HG02981 (cell line): ENCODE measurements at regions not wholly inside any gene's neighbourhood (a gene's known extent, or its start where the extent isn't known, plus 50 kb on each side); places are given as distances from the start of the nearest gene placed in this dataset.

Experiments used
- ATAC-seq: cut with Tn5 transposase; IDR thresholded peaks from one replicate; pipeline ENCODE4 v1.9.1; 2021; ENCODE audit warnings: mild to moderate bottlenecking, moderate library complexity; ENCODE audit not compliant: unreplicated experiment

DNA sequence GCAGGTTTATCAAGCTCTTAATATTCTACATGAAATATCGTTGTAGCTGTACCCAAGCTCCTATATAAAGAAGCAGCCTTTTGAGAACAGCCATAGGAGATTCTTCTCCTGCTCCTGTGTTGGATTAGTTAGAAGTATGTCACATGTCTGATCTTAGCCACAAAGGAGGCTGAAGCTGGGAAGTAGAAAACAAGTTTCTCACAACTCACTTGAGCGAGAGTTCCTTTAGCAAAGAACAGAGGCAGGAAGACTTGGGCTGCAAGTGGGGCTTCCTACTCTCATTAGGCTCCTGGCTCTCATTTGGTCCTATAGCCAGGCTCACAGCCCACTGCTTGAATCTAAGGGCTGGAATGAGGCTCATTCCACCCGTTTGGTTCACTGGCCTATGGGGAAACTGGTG, 281.9 kb downstream of the BTG1 start:
- ATAC-seq = no peak

- no peak for ATAC-seq
Observed at GRCh38 chr12:91861554-91861953, 284.1 kb downstream of the BTG1 start.

- ATAC-seq = no peak
Observed at GRCh38 chr12:91859347-91859746, 286.3 kb downstream of the BTG1 start.

- ATAC-seq = no peak
Observed at GRCh38 chr12:91857813-91858542, 287.7 kb downstream of the BTG1 start.

GRCh38 chr12:91854725-91855124, 290.9 kb downstream of the BTG1 start:
- no peak for ATAC-seq

DNA sequence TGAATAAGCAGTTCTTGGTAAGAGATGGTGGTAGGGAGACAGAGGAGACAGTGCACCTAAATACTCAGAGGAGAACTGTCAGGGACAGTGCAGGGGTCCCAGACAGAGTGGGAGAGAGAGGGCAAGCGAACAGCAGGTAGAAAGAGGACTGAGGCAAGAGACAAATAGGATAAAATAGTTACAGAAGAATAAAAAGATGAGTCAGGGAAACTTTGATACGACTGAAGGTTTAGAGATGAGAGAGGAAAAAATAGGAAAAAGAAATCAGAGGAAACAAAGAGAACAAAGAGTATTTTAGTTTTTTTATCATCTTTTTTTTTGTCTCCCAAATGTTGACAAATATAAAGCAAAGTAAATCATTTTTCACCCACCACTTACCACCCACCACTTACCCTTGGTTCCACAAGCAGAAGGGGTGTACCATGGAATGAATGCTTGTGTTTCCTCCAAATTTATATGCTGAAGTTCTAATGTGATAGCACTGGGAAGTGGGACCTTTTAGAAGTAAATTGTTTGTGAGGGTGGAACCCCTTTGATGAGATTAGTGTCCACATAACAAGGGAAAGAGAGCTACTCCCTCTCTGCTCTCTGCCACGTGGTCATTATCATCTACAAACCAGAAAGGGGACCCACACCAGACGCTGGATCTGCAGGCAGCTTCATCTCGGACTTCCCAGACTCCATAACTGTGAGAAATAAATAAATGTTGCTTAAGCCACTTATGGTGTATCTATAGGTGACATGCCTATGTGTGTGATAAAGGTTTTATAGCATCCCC, 292.1 kb downstream of the BTG1 start:
- ATAC-seq = no peak

- ATAC-seq = no peak
Observed at GRCh38 chr12:91852634-91853033, 293.0 kb downstream of the BTG1 start.

GRCh38 chr12:91851741-91852477, 293.7 kb downstream of the BTG1 start:
- no peak for ATAC-seq

- no peak for ATAC-seq
Observed at GRCh38 chr12:91846466-91847055, 299.1 kb downstream of the BTG1 start.

- ATAC-seq = no peak
Observed at GRCh38 chr12:91845365-91845764, 300.3 kb downstream of the BTG1 start.

DNA sequence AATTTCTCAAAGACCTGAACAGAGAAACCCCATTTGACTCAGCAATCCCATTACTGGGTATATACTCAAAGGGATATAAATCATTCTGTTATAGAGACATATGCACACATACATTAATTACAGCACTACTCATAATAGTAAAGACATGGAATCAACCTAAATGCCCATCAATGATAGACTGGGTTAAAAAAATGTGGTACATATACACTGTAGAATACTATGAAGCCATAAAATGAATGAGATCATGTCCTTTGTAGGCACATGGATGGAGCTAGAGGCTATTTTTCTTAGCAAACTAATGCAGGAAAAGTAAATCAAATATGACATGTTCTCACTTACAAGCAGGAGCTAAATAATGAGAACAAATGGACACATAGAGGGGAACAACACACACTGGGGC, 303.8 kb downstream of the BTG1 start:
- ATAC-seq = no peak

DNA sequence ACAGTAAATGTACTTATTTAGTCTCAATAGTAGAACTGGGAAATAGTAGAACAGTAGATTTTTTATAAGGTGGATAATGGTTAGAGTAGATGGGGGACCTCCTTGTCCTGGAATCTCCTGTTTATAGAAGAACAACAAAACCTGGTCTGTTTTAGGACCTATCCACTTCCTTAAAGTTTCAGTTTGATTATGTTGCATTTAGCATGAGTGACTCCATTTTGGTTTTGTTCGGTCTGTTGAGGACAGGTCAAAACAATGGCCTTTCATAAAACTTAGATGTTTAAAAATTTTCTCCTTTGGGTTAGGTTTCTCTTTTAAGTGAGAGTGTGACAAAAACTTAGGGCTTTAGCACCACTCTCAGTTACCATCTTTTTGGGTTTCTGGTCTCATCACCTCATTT, 308.9 kb downstream of the BTG1 start:
- ATAC-seq = no peak

GRCh38 chr12:91836264-91836663, 309.4 kb downstream of the BTG1 start:
- ATAC-seq = no peak

DNA sequence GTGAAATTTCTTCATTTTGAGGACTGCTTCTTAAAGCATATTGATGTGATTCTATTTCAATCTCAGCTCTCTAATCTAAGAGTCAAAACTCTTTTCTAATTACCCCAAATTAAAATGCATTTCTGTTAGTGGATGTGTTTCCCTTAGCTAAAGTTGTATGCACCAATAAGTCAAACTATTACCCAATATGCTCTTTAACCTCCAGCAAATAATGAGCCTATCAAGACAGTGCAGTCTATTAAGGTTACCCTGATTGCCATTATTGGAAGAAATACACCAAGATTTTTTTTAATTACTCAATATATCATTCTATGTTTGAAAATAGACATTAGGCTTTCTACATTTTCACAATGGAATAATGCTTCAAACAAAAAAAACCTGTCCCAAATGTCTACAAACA, 310.0 kb downstream of the BTG1 start:
- ATAC-seq = no peak

- ATAC-seq = no peak
Observed at GRCh38 chr12:91833780-91834359, 311.8 kb downstream of the BTG1 start.

- no peak for ATAC-seq
Observed at GRCh38 chr12:91825999-91826398, 319.6 kb downstream of the BTG1 start.

- ATAC-seq = no peak
Observed at GRCh38 chr12:91824991-91825390, 320.7 kb downstream of the BTG1 start.

- ATAC-seq = no peak
Observed at GRCh38 chr12:91819132-91819447, 326.6 kb downstream of the BTG1 start.

DNA sequence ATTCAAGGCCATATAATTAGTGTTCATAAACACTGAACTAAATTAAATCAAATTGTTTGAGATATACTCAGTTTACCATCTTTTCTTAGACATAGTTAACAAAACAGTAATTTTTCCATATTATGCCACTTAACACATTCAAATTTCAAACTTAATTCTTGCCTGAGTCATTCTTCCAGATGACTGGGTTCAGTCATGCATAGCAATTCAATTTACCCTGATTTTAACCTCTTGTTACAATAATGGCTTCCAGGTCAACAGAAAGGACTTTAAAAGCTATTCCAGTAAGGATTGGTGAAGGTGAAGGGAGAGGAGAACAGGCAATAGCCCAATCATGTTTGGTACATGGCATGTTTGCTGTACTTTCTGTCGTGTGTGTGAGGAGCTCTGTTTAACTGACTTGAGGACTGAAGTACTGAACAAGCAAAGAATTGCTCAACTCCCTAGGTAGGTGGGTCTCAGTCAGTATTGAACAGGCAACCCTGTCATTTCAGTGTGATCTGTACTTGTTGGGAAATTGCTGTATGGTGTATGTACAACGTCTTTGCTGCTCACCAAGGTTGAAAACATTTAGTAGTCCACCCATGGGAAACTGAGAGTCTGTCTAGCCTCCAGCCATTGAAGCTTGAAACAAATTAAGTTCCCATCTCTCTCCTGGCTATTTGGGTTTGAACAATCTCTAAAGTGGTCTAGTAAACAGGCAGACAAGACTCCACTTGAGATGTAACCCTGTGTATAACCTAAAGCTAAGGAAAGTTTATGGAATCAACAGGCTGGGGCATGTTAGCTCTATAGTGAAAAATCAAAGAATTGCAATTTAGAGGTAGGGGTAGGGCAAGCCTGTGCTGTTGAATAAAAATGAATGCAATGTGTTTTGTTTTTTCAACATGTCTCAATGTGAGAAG, 327.2 kb downstream of the BTG1 start:
- ATAC-seq = no peak

DNA sequence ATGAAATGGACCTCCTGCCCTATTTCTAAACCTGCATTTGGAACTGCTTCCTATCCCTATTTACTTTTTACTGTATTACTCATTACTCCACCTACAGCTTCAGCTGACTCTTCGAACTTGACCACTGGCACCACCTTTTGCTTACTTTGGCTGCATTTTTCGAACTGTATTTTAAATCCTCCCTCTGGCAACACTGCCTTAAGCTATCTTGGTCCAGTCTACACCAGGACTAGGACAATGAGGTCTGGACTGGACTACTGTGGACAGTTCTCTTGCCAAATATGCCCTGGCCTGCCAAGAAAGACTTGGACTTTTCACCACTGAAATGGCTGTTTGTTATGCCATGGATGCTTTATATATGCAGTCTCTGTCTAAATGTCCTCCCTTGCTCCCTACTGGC, 328.1 kb downstream of the BTG1 start:
- no peak for ATAC-seq
